GM12864 (cell line): ENCODE measurements at regions not wholly inside any gene's neighbourhood (a gene's known extent, or its start where the extent isn't known, plus 50 kb on each side); places are given as distances from the start of the nearest gene placed in this dataset.

Experiments
- DNase-seq: peaks from one replicate; pipeline ENCODE4 v3.0.0-alpha.2; 2011; ENCODE audit warnings: low read depth
- H3K4me3 ChIP-seq: 2 replicates; pipeline ENCODE4 v1.5.1; 2011; ENCODE audit warnings: mild to moderate bottlenecking, low read depth, low read length, control low read depth
- CTCF ChIP-seq: IDR thresholded peaks from 2 replicates; pipeline ENCODE4 v1.5.1; 2011; ENCODE audit warnings: low read depth, mild to moderate bottlenecking, moderate library complexity, low read length, control low read depth, inconsistent platforms; ENCODE audit errors: missing control alignments

GRCh38 chr12:67147447-67147846, 121.7 kb upstream of the CAND1 start:
- TF ChIP-seq CTCF: no peak

GRCh38 chr12:67148265-67148664, 120.9 kb upstream of the CAND1 start:
- no peak for TF ChIP-seq CTCF
- H3K4me3 ChIP-seq: no peak overlapping the region
- DNase-seq: no peak

More at GRCh38 chr12:67147447-67147846, 121.7 kb upstream of the CAND1 start:
- no peak for DNase-seq
- H3K4me3 ChIP-seq: no peak overlapping the region

DNA sequence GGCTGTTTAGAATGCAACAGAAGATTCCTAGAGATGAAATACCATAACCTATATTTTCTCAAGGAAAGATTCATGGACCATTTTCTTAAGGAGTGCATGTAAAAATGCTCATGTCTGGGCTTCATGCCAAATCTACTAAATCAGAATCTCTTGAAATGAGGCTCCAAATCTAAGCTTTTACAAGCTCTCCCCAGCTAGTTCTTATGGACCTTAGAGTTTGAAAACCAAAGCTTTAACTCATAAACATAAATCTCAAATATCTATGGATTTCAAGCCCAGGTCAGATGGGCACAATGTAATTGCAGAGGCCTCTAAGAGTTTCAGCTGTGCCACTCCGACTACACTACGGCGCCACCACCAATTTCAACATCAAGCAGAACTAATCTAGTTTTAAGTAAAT, 117.3 kb upstream of the CAND1 start:
- no peak for TF ChIP-seq CTCF
- no peak overlapping the region for H3K4me3 ChIP-seq
- no peak for DNase-seq

GRCh38 chr12:67152451-67152850, 116.7 kb upstream of the CAND1 start:
- H3K4me3 ChIP-seq: no peak overlapping the region
- TF ChIP-seq CTCF: no peak
- no peak for DNase-seq

DNA sequence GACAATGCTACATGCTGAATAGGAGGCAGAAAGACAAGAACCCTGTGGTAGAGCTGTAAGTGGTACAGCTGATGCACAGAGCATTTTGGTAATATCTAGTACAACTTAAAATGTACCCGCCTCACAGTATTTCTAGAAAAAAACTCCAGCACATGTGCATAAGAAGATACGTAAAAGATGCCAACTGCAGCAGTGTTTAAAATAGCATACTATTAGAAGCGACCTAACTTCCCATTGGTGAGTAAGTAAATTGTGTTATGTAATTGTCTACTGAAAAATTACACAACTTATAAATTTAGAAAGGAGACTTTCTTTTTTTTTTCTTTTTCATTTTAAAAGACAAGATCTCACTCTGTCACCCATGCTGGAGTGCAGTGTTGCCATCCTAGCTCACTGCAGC, 114.3 kb upstream of the CAND1 start:
- no peak for DNase-seq
- TF ChIP-seq CTCF: no peak
- H3K4me3 ChIP-seq: no peak overlapping the region

DNA sequence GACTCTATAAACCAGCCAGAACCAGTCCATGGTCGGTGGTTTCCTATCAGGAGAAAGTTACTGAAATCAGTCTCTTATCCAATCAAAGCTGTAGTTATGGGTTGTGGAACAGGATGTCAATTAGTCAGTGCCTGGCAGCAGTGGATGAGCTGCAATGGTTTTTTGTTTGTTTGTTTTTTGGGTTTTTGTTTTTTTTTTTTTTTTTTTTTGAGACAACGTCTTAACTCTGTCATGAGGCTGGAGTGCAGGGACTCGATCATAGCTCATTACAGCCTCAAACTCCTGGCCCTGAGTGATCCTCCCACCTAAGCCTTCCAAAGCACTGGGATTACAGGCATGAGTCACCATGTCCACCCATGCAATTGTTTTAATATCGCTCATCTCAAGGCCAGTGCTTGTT, 113.3 kb upstream of the CAND1 start:
- H3K4me3 ChIP-seq: no peak overlapping the region
- DNase-seq: no peak
- TF ChIP-seq CTCF: no peak

- TF ChIP-seq CTCF: peak; percentile 63
- H3K4me3 ChIP-seq: no peak overlapping the region
- peak; percentile 15 for DNase-seq
Measured at GRCh38 chr12:67161322-67161918, 107.7 kb upstream of the CAND1 start.
